GM21360 (cell line): ENCODE measurements at regions not wholly inside any gene's neighbourhood (a gene's known extent, or its start where the extent isn't known, plus 50 kb on each side); places are given as distances from the start of the nearest gene placed in this dataset.

Source experiments
- ATAC-seq: cut with Tn5 transposase; IDR thresholded peaks from one replicate; pipeline ENCODE4 v1.9.1; 2021; ENCODE audit warnings: mild to moderate bottlenecking, moderate library complexity; ENCODE audit not compliant: unreplicated experiment

GRCh38 chr11:19597876-19598275, 114.8 kb upstream of the NAV2 start:
- no peak for ATAC-seq

GRCh38 chr11:19597206-19597605, 115.4 kb upstream of the NAV2 start:
- no peak for ATAC-seq

- no peak for ATAC-seq
Measured at GRCh38 chr11:19595840-19596751, 116.5 kb upstream of the NAV2 start.

- ATAC-seq: no peak
Measured at GRCh38 chr11:19595499-19595839, 117.2 kb upstream of the NAV2 start.

GRCh38 chr11:19594326-19594725, 118.3 kb upstream of the NAV2 start:
- no peak for ATAC-seq

- ATAC-seq: no peak
Measured at GRCh38 chr11:19592842-19593241, 119.8 kb upstream of the NAV2 start.

- ATAC-seq: no peak
Measured at GRCh38 chr11:19589567-19590260, 122.9 kb upstream of the NAV2 start.

GRCh38 chr11:19587979-19588378, 124.7 kb upstream of the NAV2 start:
- ATAC-seq: no peak

- no peak for ATAC-seq
Measured at GRCh38 chr11:19580646-19581045, 132.0 kb upstream of the NAV2 start.

GRCh38 chr11:19579957-19580356, 132.7 kb upstream of the NAV2 start:
- ATAC-seq: no peak

- ATAC-seq: no peak
Measured at GRCh38 chr11:19578871-19579270, 133.8 kb upstream of the NAV2 start.

- no peak for ATAC-seq
Measured at GRCh38 chr11:19577976-19578619, 134.5 kb upstream of the NAV2 start.

- no peak for ATAC-seq
Measured at GRCh38 chr11:19577391-19577975, 135.2 kb upstream of the NAV2 start.

- ATAC-seq: no peak
Measured at GRCh38 chr11:19576903-19577302, 135.7 kb upstream of the NAV2 start.

- ATAC-seq: no peak
Measured at GRCh38 chr11:19576054-19576453, 136.6 kb upstream of the NAV2 start.

- ATAC-seq: no peak
Measured at GRCh38 chr11:19574916-19575315, 137.7 kb upstream of the NAV2 start.

- no peak for ATAC-seq
Measured at GRCh38 chr11:19573666-19574065, 139.0 kb upstream of the NAV2 start.

GRCh38 chr11:19571906-19572305, 140.7 kb upstream of the NAV2 start:
- no peak for ATAC-seq

GRCh38 chr11:19570889-19571288, 141.7 kb upstream of the NAV2 start:
- ATAC-seq: no peak

GRCh38 chr11:19567996-19568395, 144.6 kb upstream of the NAV2 start:
- ATAC-seq: no peak

GRCh38 chr11:19566583-19567379, 145.9 kb upstream of the NAV2 start:
- no peak for ATAC-seq
